Pulmonary artery endothelial cell (primary cell): ENCODE measurements at regions not wholly inside any gene's neighbourhood (a gene's known extent, or its start where the extent isn't known, plus 50 kb on each side); places are given as distances from the start of the nearest gene placed in this dataset.
A peak's percentile ranks its signal among the peaks of the same experiment; 100 is the strongest.
"Not testable (repeated sequence)": the region's sequence is repeated elsewhere in the genome, so short reads cannot be mapped to it uniquely, and the experiment has no call there.

Source experiments
- DNase-seq: peaks from one replicate; pipeline ENCODE4 v3.0.0-alpha.2; 2011; ENCODE audit warnings: low read depth, low spot score

- DNase-seq = not testable (repeated sequence)
These were observed 186.4 kb downstream of the LAT start for GRCh38 chr16:29171296-29171695.

GRCh38 chr16:29170393-29171119 is 185.7 kb downstream of the LAT start:
- DNase-seq = not testable (repeated sequence)

GRCh38 chr16:29169295-29169994 is 184.6 kb downstream of the LAT start:
- not testable (repeated sequence) for DNase-seq

GRCh38 chr16:29168515-29169259 is 183.8 kb downstream of the LAT start:
- DNase-seq = not testable (repeated sequence)

- not testable (repeated sequence) for DNase-seq
These were observed 179.7 kb downstream of the LAT start for GRCh38 chr16:29164442-29165089.

GRCh38 chr16:29160171-29160570 is 175.3 kb downstream of the LAT start:
- not testable (repeated sequence) for DNase-seq

GRCh38 chr16:29159603-29160002 is 174.8 kb downstream of the LAT start:
- DNase-seq = not testable (repeated sequence)

- no peak for DNase-seq
These were observed 173.9 kb downstream of the LAT start for GRCh38 chr16:29158785-29159184.

GRCh38 chr16:29158031-29158784 is 173.4 kb downstream of the LAT start:
- not testable (repeated sequence) for DNase-seq

GRCh38 chr16:29157051-29157923 is 172.4 kb downstream of the LAT start:
- DNase-seq = peak; percentile 95

- DNase-seq = no peak
These were observed 171.7 kb downstream of the LAT start for GRCh38 chr16:29156511-29156910.

- DNase-seq = not testable (repeated sequence)
These were observed 171.0 kb downstream of the LAT start for GRCh38 chr16:29155866-29156200.

- not testable (repeated sequence) for DNase-seq
These were observed 170.4 kb downstream of the LAT start for GRCh38 chr16:29155131-29155865.

- DNase-seq = no peak
These were observed 169.8 kb downstream of the LAT start for GRCh38 chr16:29154676-29155121.

- DNase-seq = no peak
These were observed 169.2 kb downstream of the LAT start for GRCh38 chr16:29154088-29154487.

GRCh38 chr16:29153307-29153706 is 168.5 kb downstream of the LAT start:
- not testable (repeated sequence) for DNase-seq

GRCh38 chr16:29152544-29153031 is 167.7 kb downstream of the LAT start:
- DNase-seq = not testable (repeated sequence)

- DNase-seq = no peak
These were observed 166.5 kb downstream of the LAT start for GRCh38 chr16:29151317-29151716.

- not testable (repeated sequence) for DNase-seq
These were observed 165.1 kb downstream of the LAT start for GRCh38 chr16:29149912-29150311.
